ENCODE measurements at regions not wholly inside any gene's neighbourhood (a gene's known extent, or its start where the extent isn't known, plus 50 kb on each side); places are given as distances from the start of the nearest gene placed in this dataset.
"Not testable (repeated sequence)": the region's sequence is repeated elsewhere in the genome, so short reads cannot be mapped to it uniquely, and the experiment has no call there.

GRCh38 chrX:68994135-68994890 lies 165.5 kb downstream of the EFNB1 start:
- no peak for DNase-seq

DNA sequence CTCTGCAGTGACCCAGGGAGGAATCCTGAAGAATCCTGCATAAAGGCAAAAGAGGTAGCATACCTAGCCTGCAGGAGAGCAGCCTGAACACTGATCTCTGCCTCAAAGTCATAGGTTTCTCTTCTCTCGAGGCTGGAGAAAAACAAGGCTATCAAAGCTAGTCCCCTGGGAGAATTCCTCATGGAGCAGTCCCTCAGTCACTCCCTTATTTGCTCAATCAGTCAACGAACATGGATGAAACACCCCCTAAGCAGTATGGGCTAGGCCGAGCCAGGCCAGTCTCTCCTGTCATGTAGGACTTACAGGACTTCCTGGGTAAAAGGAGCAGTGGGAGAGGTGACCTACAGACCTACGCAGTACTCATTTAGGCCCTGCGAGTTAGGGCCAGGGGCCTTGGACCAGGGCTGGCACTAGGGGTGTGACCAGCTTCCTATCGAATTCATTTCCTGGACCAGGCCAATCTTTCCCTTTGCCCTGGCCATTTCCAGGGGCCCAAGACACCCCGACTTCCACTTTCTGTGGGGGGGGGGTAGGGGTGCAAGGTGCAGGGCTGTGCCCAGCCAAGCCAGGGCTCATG lies 164.1 kb downstream of the EFNB1 start:
- no peak for DNase-seq

- DNase-seq, result no peak
Measured at GRCh38 chrX:68991691-68992345, 163.0 kb downstream of the EFNB1 start.

- DNase-seq, result no peak
Measured at GRCh38 chrX:68990948-68991347, 162.1 kb downstream of the EFNB1 start.

- DNase-seq, result no peak
Measured at GRCh38 chrX:68989865-68990606, 161.2 kb downstream of the EFNB1 start.

- no peak for DNase-seq
Measured at GRCh38 chrX:68989456-68989855, 160.6 kb downstream of the EFNB1 start.

- DNase-seq, result no peak
Measured at GRCh38 chrX:68988865-68989264, 160.0 kb downstream of the EFNB1 start.

GRCh38 chrX:68985135-68985755 lies 156.4 kb downstream of the EFNB1 start:
- no peak for DNase-seq

- no peak for DNase-seq
Measured at GRCh38 chrX:68983004-68983857, 154.4 kb downstream of the EFNB1 start.

- no peak for DNase-seq
Measured at GRCh38 chrX:68982476-68982875, 153.7 kb downstream of the EFNB1 start.

DNA sequence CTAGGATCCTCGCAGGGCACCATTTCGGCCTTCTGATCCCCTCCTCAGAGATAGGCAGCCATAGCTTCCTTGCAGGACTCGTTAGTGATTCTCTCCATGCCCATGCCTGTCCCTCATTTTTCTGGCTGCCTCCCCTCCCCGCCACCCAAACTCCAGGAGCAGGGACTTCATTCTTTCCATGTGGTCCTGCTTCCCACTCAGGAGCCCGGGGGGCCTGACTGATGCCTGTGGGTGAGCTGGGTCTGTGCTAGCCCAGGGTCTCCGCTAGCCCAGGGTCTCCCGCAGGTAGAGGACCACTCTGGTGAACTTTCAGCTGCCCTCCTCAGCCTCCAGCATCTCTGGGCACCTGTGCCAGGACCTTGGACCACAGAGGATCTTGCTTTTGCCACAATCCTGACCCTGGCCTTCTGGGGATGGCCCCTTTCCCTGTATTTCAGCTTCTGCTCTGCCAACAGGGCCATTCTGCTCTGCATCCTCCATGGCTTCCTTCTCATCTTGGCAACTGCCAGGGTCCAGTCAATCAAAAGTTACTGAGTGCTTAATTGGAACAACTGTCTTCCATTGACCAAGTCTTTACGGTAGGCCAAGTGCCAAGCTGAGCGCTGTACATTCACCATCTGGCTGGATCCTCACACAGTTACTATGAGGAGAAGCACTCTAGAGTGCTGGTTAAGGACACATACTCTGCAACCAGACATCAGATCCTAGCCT lies 152.2 kb downstream of the EFNB1 start:
- DNase-seq, result no peak

DNA sequence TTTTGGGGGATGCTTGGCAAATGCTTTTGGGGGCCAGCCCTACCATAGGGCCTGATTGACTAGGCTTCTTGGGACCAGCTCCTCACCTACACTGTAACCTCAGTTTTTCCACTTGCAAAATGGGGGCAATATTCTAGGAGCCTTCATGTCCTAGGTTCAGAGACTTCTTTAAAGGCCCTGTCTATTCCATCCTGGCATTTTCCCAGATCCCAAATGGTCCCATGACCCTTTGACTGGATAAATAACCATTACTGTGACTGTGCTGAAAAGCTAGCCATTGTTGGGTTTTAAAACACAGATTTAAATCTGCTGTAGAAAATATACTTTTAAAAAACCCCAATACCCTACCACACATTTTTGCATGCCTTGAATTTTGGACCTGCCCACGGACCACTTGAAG lies 149.8 kb downstream of the EFNB1 start:
- DNase-seq, result no peak

DNA sequence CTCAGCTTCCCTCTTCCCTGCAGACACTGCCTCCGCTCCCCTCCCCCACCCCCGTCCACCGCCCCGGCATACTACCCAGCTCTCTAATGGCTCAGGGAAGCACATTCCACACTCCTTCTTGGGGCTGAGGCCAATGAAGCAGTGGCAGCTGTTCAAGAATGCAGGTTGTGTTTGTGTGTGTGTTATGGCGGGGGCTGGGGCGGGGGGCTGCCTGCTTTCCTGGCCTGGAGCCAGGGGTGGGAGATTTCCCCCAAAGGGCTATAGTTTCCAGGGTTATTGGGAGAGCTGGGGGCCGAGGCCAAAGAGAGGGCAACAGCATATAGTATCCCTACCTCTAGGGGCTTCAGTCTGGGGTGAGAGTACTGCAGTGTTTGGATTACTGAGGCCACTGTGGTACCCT lies 149.4 kb downstream of the EFNB1 start:
- DNase-seq, result no peak

DNA sequence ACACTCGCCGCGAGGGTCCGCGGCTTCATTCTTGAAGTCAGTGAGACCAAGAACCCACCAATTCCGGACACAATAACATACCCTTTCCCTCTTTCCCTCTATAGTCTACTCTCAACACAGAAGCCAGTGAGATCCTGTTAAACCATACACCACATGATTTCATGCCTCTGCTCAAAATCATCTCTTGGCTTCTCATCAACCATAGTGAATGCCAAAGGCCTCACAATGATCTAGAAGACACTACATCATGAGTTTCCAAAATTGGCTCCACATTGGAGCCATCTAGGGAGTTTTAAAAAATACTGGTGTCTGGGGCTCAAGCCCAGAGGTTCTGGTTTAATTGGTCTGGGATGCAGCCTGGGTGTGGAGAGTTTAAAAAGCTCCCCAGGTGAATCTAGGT lies 124.5 kb downstream of the EFNB1 start:
- DNase-seq, result no peak

DNA sequence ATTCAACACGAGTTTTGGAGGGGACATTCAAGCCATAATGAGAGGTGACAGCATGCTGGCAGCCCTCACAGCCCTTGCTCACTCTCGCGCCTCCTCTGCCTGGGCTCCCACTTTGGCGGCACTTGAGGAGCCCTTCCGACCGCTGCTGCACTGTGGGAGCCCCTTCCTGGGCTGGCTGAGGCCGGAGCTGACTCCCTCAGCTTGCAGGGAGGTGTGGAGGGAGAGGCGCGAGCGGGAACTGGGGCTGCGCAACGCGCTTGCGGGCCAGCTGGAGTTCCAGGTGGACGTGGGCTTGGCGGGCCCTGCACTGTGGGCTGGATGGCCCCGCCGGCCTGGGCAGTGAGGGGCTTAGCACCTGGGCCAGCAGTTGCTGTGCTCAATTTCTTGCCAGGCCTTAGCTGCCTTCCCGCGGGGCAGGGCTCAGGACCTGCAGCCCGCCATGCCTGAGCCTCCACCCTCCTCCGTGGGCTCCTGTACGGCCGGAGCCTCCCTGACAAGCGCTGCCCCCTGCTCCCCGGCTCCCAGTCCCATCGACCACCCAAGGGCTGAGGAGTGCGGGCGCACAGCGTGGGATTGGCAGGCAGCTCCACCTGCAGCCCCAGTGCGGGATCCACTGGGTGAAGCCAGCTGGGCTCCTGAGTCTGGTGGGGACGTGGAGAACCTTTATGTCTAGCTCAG lies 123.3 kb downstream of the EFNB1 start:
- not testable (repeated sequence) for DNase-seq

DNA sequence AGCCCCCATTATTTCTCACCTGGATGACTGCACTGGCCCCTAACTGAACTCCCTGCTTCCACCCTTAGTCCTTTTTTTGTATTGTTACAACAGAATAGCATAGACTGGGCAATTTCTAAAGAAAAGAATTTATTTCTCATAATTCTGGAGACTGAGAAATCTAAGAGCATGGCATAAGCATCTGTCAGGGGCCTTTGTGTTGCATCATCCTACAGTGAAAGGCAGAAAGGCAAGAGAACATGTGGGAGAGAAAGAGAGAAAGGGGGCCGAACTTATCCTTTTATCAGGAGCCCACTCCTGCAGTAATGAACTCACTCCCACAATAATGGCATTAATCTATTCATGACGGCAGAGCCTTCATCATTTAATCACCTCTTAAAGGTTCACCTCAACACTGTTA lies 122.1 kb downstream of the EFNB1 start:
- DNase-seq, result no peak

DNA sequence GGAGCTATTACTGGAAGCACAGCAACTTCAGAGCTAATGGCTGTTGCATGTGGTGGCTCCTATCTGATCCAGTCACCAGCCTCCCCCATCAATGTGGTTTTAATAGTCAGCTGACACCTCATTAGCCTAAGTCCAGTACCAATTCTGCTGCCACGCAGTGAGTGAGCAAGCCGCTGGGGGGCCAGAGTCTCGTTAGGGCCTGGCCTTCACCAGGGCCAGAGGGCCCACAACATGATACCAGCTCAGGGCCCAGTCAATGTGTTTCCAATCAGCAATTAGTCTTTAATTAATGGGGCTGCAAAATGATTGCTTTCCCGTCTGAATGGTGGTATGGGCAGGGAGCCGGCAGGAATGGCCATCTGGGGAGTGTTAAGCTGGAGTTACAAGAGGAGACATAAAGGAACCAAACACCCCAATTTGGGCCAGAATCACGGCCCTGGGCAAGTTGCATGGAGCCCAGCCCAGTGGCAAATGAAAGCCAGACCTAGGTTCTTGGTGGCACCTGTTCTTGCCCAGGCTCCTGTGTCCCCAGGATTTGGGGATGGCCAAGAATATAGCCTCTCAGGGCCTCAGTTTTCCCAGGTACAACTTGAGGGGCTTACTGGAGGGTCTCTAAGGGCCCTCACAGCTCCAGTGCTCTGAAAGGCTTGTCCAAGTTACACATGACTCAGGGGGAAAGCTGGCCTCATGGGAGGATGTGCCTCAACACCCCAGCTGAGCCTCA lies 119.2 kb downstream of the EFNB1 start:
- no peak for DNase-seq

GRCh38 chrX:68945603-68946228 lies 116.9 kb downstream of the EFNB1 start:
- DNase-seq, result no peak

- DNase-seq, result no peak
Measured at GRCh38 chrX:68945081-68945602, 116.3 kb downstream of the EFNB1 start.
